HepG2 (cell line): ENCODE measurements at regions not wholly inside any gene's neighbourhood (a gene's known extent, or its start where the extent isn't known, plus 50 kb on each side); places are given as distances from the start of the nearest gene placed in this dataset.

Source experiments
- ATAC-seq: fragments of 200-7000 bp; cut with Tn5 transposase; 3 replicates; pipeline ENCODE4 v1.9.1; 2020; ENCODE audit warnings: mild to moderate bottlenecking, moderate library complexity
- BruUV-seq: library from RNA; stranded (reverse); fragments of 400-500 nt; replicated peaks from 2 replicates; lab custom pipeline; 2021; lab: Mats Ljungman, UMichigan
- CTCF ChIA-PET: fragments of 300-600 bp; formaldehyde crosslinking; extraction: SDS; loops from one replicate; lab custom pipeline; 2021; ENCODE audit warnings: low total read pairs, inconsistent platforms, low intra/inter-chr PET ratio; lab: Yijun Ruan, JAX
- POLR2A ChIA-PET: fragments of 350-600 bp; sonication (Branson Sonifier 250); formaldehyde crosslinking; loops from one replicate; lab custom pipeline; 2020; ENCODE audit warnings: antibody characterized with exemption, inconsistent platforms; lab: Yijun Ruan, JAX
- DNase-seq: peaks from one replicate; pipeline ENCODE4 v3.0.0-alpha.2; 2015; ENCODE audit warnings: low spot score
- FAIRE-seq: peaks from 3 replicates; lab custom pipeline; 2011; peaks lifted over from hg19 to GRCh38; lab: Jason Lieb, UNC
- H2AFZ ChIP-seq: one replicate; pipeline ENCODE4 v1.6.1; 2011; ENCODE audit warnings: low read length, inconsistent platforms
- H3K27ac ChIP-seq: fragments of 300-600 bp; 3 replicates; pipeline ENCODE4 v1.8.0; 2011; ENCODE audit warnings: mixed run types, mild to moderate bottlenecking, mixed read lengths, low read length, inconsistent platforms; ENCODE audit not compliant: insufficient read depth; ENCODE audit errors: extremely low read length
- H3K27me3 ChIP-seq, 2 experiments: fragments of 200-600 bp in 1 of 2; 2 replicates in 1 of 2; 3 replicates in 1 of 2; pipeline versions ENCODE4 v1.6.0 to v1.8.0; 2011; ENCODE audit warnings: low read length in 2 of 2, mild to moderate bottlenecking in 2 of 2, moderate library complexity in 2 of 2, inconsistent platforms in 1 of 2; ENCODE audit not compliant: insufficient read depth in 2 of 2, control insufficient read depth in 1 of 2
- H3K36me3 ChIP-seq, 2 experiments: fragments of 200-600 bp in 1 of 2; replicated peaks in 1 of 2; 2 replicates in 1 of 2; 3 replicates in 1 of 2; pipeline versions ENCODE4 v1.5.1 to v1.8.0; 2011; ENCODE audit warnings: low read length in 2 of 2, inconsistent platforms in 1 of 2; ENCODE audit not compliant: insufficient read depth in 2 of 2, control insufficient read depth in 1 of 2
- H3K4me1 ChIP-seq: 2 replicates; pipeline ENCODE4 v1.5.1; 2012; ENCODE audit warnings: low read length, inconsistent platforms; ENCODE audit not compliant: insufficient read depth
- H3K4me2 ChIP-seq: 2 replicates; pipeline ENCODE4 v1.6.0; 2011; ENCODE audit warnings: low read depth, low read length, inconsistent platforms
- H3K4me3 ChIP-seq, 3 experiments: fragments of 200-600 bp in 1 of 3; sonication (generic), shearing (Covaris generic) in 1 of 3; replicated peaks in 1 of 3; 2 replicates each; pipeline ENCODE4 v1.5.1; 2011 to 2016; ENCODE audit warnings: low read length in 3 of 3, inconsistent platforms in 2 of 3, low read depth in 2 of 3, mild to moderate bottlenecking in 2 of 3, control low read depth in 1 of 3, mixed read lengths in 1 of 3; ENCODE audit not compliant: insufficient read depth in 1 of 3
- H3K79me2 ChIP-seq: one replicate; pipeline ENCODE4 v1.6.1; 2011; ENCODE audit warnings: low read length, inconsistent platforms; ENCODE audit not compliant: insufficient read depth
- H3K9ac ChIP-seq: 2 replicates; pipeline ENCODE4 v1.6.0; 2011; ENCODE audit warnings: mild to moderate bottlenecking, low read depth, low read length, inconsistent platforms; ENCODE audit not compliant: insufficient read depth
- H3K9me3 ChIP-seq: 2 replicates; pipeline ENCODE4 v1.5.1; 2012; ENCODE audit warnings: mild to moderate bottlenecking, low read length
- H4K20me1 ChIP-seq: 2 replicates; pipeline ENCODE4 v1.6.0; 2011; ENCODE audit warnings: inconsistent platforms, mild to moderate bottlenecking, low read length, moderate library complexity; ENCODE audit not compliant: insufficient read depth
- ASH2L ChIP-seq: fragments of 300-600, 200-600 bp; sonication (generic); IDR thresholded peaks from 2 replicates; pipeline ENCODE4 v1.7.0; 2017; ENCODE audit warnings: low read depth, mild to moderate bottlenecking, moderate library complexity, mixed read lengths, low read length; ENCODE audit not compliant: insufficient read length
- GRHL1 ChIP-seq: sonication (generic); formaldehyde crosslinking; conservative IDR thresholded peaks from 2 replicates; pipeline ENCODE4 v1.8.0; 2022; ENCODE audit warnings: missing genetic modification reagents
- LRRFIP1 ChIP-seq: sonication (generic); formaldehyde crosslinking; conservative IDR thresholded peaks from 2 replicates; pipeline ENCODE4 v1.4.0; 2020; ENCODE audit warnings: missing genetic modification reagents
- MATR3 ChIP-seq: sonication (generic); formaldehyde crosslinking; IDR thresholded peaks from 2 replicates; pipeline ENCODE4 v1.4.0; 2020; ENCODE audit warnings: missing genetic modification reagents
- NFYC ChIP-seq: IDR thresholded peaks from 2 replicates; pipeline ENCODE4 v1.6.1; 2016; ENCODE audit warnings: missing genetic modification reagents, missing compliant biosample characterization
- NRL ChIP-seq: sonication (generic); formaldehyde crosslinking; IDR thresholded peaks from 2 replicates; pipeline ENCODE4 v1.5.0; 2020; ENCODE audit warnings: missing genetic modification reagents, mild to moderate bottlenecking, moderate library complexity, borderline replicate concordance
- PBX2 ChIP-seq: IDR thresholded peaks from 2 replicates; pipeline ENCODE4 v1.6.1; 2016; ENCODE audit warnings: control low read depth
- SALL1 ChIP-seq: sonication (generic); formaldehyde crosslinking; IDR thresholded peaks from 2 replicates; pipeline ENCODE4 v1.8.0; 2022; ENCODE audit warnings: mild to moderate bottlenecking, missing genetic modification reagents
- SIN3B ChIP-seq: fragments of 150-350 bp; IDR thresholded peaks from 2 replicates; pipeline ENCODE4 v1.6.1; 2014; ENCODE audit warnings: low read length
- ZFP41 ChIP-seq: sonication (generic); formaldehyde crosslinking; IDR thresholded peaks from 2 replicates; pipeline ENCODE4 v1.4.0; 2020; ENCODE audit warnings: mild to moderate bottlenecking, missing genetic modification reagents, borderline replicate concordance
- ZNF143 ChIP-seq: sonication (generic); formaldehyde crosslinking; IDR thresholded peaks from 2 replicates; pipeline ENCODE4 v1.4.0; 2020; ENCODE audit warnings: missing genetic modification reagents
- ZNF20 ChIP-seq: sonication (generic); formaldehyde crosslinking; IDR thresholded peaks from 2 replicates; pipeline ENCODE4 v1.4.0; 2020; ENCODE audit warnings: mild to moderate bottlenecking, moderate library complexity, missing genetic modification reagents
- ZNF232 ChIP-seq: sonication (generic); formaldehyde crosslinking; IDR thresholded peaks from 2 replicates; pipeline ENCODE4 v1.4.0; 2020; ENCODE audit warnings: missing genetic modification reagents, borderline replicate concordance
- ZNF567 ChIP-seq: sonication (generic); formaldehyde crosslinking; IDR thresholded peaks from 2 replicates; pipeline ENCODE4 v1.8.1; 2023; ENCODE audit warnings: mild to moderate bottlenecking, missing genetic modification reagents, borderline replicate concordance
- ZNF629 ChIP-seq: sonication (generic); formaldehyde crosslinking; conservative IDR thresholded peaks from 2 replicates; pipeline ENCODE4 v1.5.0; 2020; ENCODE audit warnings: missing genetic modification reagents
- ZNF709 ChIP-seq: sonication (generic); formaldehyde crosslinking; IDR thresholded peaks from 2 replicates; pipeline ENCODE4 v1.5.0; 2020; ENCODE audit warnings: mild to moderate bottlenecking, missing genetic modification reagents
- ZSCAN9 ChIP-seq: IDR thresholded peaks from 2 replicates; pipeline ENCODE4 v1.6.1; 2016; ENCODE audit warnings: borderline replicate concordance
- WGBS: methylation state at CpG from one replicate; pipeline ENCODE4 v1.1.6; 2017; ENCODE audit warnings: low lambda C conversion rate; 5-methylcytosine and 5-hydroxymethylcytosine counted together
- in situ Hi-C: cut with HindIII; loops from 2 replicates; pipeline ENCODE4 v1.10.0; 2017; ENCODE audit warnings: low pct_unique_long_range_greater_than_20kb; ENCODE audit not compliant: extremely low pct_ligation_motif_present
- intact Hi-C: fragments of 100-400 bp; cut with micrococcal nuclease; formaldehyde crosslinking; loops from one replicate; pipeline ENCODE4 v1.10.0; 2022; ENCODE audit not compliant: unreplicated experiment

- DNase-seq (no peak), FAIRE-seq (no peak), ATAC-seq (no peak)
- WGBS, result 35% methylated on average over 5 of the region's 5 CpGs
- Histone ChIP-seq H3K36me3 (no peaks in the 10 kb centered on the region), H3K9ac (no peak overlapping the region), H2AFZ (no peak overlapping the region), H3K9me3 (no peaks in the 10 kb centered on the region), H3K27ac (no peak overlapping the region), H3K27me3 (no peaks in the 10 kb centered on the region), H3K79me2 (no peaks in the 10 kb centered on the region), H3K4me1 (no peaks in the 10 kb centered on the region), H4K20me1 (no peaks in the 10 kb centered on the region), H3K4me3 (no peak overlapping the region), H3K4me2 (no peak overlapping the region)
- intact Hi-C loops, result no loop called here
- ChIA-PET CTCF (no interaction called here), POLR2A (no interaction called here)
- TF ChIP-seq ZNF709 (CRISPR knock-in tag) (no peak), ZNF629 (no peak), GRHL1 (no peak), ASH2L (no peak), ZNF143 (no peak), NFYC (CRISPR knock-in tag) (no peak), SIN3B (no peak), ZSCAN9 (CRISPR knock-in tag) (no peak), ZNF20 (CRISPR knock-in tag) (no peak)
- no TSS peak for BruUV-seq
- in situ Hi-C loops, result no loop called here
Measured at GRCh38 chr2:7709907-7710306, 792.7 kb downstream of the RNF144A start.

- no peaks in the 10 kb centered on the region for H3K9me3 ChIP-seq
- no peak overlapping the region for H3K4me3 ChIP-seq
- H3K27ac ChIP-seq, result no peak overlapping the region
- H3K36me3 ChIP-seq, result no peaks in the 10 kb centered on the region
- no peaks in the 10 kb centered on the region for H3K79me2 ChIP-seq
- BruUV-seq, result no TSS peak
- POLR2A ChIA-PET, result no interaction called here
- no peaks in the 10 kb centered on the region for H3K27me3 ChIP-seq
- no peak overlapping the region for H2AFZ ChIP-seq
- H4K20me1 ChIP-seq, result no peaks in the 10 kb centered on the region
- intact Hi-C loops, result no loop called here
- no peak overlapping the region for H3K9ac ChIP-seq
- no peaks in the 10 kb centered on the region for H3K4me1 ChIP-seq
- DNase-seq (no peak), FAIRE-seq (no peak), ATAC-seq (no peak)
- H3K4me2 ChIP-seq, result no peak overlapping the region
- CTCF ChIA-PET, result no interaction called here
- in situ Hi-C loops, result no loop called here
- no peak for TF ChIP-seq SALL1 (CRISPR knock-in tag)
- TF ChIP-seq ZFP41 (CRISPR knock-in tag), result no peak
- TF ChIP-seq MATR3, result no peak
- TF ChIP-seq LRRFIP1 (CRISPR knock-in tag), result no peak
- no peak for TF ChIP-seq PBX2 (CRISPR knock-in tag)
- no peak for TF ChIP-seq ZNF232
- TF ChIP-seq NRL (CRISPR knock-in tag), result no peak
- no peak for TF ChIP-seq ZNF567
Measured at GRCh38 chr2:7711167-7711566, 794.0 kb downstream of the RNF144A start.
